GM21526 (cell line): ENCODE measurements at regions not wholly inside any gene's neighbourhood (a gene's known extent, or its start where the extent isn't known, plus 50 kb on each side); places are given as distances from the start of the nearest gene placed in this dataset.
"Not testable (repeated sequence)": the region's sequence is repeated elsewhere in the genome, so short reads cannot be mapped to it uniquely, and the experiment has no call there.

Source experiments
- ATAC-seq: cut with Tn5 transposase; IDR thresholded peaks from one replicate; pipeline ENCODE4 v1.9.1; 2021; ENCODE audit warnings: moderate library complexity; ENCODE audit not compliant: unreplicated experiment, low FRiP score

DNA sequence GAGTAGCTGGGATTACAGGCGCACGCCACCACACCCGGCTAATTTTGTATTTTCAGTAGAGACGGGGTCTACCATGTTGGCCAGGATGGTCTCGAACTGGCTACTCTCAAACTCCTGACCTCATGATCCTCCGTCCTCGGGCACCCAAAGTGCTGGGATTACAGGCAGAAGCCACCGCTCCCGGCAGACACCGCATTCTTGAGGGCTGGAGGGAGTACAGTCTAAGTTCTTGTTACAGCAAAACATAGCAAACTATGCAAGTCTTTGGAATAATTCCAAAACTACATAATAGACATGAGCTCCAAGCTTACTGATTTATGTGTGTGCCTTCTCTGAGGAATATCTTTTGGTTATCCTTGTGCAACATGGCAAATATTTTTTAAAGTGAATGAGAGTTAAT lies 299.1 kb upstream of the ZNF658 start:
- ATAC-seq, result not testable (repeated sequence)

DNA sequence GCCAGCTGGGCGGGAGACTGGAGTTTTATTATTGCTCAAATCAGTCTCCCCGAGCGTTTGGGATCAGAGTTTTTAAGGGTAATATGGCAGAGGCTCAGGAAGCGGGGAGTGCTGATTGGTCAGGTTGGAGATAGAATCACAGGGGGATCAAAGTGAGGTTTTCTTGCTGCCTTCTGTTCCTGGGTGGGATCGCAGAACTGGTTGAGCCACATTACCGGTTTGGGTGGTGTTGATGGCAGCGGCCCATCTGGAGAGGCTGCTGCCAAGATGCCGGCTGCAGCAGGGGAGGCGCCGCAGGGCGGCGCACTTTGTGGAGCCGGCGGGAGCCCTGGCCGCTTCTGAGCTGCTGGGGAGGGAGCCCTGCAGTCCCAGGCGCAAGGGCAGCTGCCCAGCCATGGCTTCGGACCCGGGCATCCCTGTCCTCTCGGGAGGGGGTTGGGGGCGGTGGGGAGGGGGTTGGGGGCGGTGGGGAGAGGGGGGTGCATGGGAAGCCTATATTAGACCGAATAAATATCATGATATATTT lies 268.9 kb upstream of the ZNF658 start:
- not testable (repeated sequence) for ATAC-seq

DNA sequence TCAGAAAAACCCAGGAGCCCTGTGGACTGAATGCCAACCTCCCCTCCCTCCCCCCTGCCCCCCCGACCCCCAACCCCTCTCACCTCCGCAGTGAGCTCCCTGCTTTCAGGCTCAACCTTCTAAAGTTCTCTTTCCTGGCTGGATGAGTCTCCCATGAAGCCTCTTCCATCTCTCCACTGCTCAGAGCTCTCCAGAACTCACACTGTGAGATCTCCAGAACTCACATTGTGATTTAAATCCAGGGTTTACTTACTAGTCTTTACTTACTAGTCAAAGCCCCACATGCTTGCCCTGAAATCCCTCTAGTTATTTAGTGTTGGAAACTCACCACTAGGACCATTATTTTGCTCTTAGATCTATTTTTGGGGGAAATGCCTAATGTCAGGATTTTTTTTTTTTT lies 252.8 kb upstream of the ZNF658 start:
- not testable (repeated sequence) for ATAC-seq

DNA sequence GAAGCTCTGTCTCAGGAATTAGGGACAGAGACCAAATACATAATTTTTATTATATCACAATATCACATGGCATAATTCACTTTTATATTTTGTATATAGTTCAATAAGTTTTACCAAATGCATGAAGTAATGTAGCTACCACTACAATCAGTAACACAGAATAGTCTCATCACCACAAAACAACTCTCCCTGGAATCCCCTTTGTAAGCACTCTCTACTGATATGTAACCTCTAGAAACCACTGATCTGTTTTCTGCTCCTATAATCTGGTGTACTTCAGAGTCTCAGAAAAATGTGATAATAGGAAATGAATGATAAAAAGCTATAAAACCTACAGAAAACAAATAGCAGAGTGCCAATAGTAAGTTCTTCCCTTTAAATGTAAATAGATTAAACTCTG lies 210.3 kb upstream of the ZNF658 start:
- not testable (repeated sequence) for ATAC-seq

DNA sequence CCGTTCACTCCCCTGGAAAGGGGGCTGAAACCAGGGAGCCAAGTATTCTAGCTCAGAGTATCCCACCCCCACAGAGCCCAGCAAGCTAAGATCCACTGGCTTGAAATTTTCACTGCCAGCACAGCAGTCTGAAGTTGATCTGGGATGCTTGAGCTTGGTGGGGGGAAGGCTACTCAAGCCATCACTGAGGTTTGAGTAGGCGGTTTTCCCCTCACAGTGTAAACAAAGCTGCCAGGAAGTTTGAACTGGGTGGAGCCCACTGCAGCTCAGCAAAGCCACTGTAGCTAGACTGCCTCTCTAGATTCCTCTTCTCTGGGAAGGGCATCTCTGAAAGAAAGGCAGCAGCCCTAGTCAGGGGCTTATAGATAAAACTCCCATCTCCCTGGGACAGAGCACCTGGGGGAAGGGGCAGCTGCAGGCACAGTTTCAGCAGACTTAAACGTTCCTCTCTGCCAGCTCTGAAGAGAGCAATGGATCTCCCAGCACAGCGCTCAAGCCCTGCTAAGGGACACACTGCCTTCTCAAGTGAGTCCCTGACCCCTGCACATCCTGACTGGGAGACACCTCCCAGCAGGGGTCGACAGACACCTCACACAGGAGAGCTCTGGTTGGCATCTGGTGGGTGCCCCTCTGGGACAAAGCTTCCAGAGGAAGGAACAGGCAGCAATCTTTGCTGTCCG lies 204.8 kb upstream of the ZNF658 start:
- not testable (repeated sequence) for ATAC-seq

DNA sequence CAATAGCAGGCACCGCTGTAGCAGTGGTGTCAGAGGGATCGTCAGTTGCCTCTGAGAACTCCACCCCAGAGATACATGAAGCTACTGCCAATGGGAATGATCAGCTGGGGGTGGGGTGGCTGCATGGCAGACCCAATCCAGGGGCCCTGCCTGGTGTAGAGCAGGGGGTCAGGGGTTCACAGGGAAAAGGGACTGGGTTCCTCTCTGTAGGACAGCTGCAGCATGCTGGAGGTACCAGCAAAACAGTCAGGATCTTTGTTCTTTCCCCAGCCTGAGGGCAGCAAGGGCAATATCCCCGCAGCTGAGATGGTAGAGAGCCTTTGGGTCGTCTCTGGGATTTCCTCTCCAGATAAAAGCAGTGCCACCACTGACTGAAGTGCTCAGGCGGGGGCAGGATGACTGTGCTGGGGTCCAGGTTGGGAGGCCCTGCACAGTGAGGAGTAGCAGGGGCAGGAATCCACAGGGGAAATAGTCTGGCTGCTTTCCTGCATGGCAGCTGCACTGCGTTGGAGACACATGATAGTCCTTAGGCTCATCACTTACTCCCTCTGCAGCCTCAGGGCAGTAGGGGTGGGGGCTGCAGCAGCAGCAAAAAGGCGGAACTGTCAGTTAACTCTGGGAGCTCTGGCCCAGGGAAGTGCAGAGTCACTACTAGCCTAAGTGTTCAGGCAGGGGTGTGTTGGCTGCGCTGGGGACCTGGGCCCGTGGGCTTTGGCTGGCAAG lies 203.0 kb upstream of the ZNF658 start:
- not testable (repeated sequence) for ATAC-seq

DNA sequence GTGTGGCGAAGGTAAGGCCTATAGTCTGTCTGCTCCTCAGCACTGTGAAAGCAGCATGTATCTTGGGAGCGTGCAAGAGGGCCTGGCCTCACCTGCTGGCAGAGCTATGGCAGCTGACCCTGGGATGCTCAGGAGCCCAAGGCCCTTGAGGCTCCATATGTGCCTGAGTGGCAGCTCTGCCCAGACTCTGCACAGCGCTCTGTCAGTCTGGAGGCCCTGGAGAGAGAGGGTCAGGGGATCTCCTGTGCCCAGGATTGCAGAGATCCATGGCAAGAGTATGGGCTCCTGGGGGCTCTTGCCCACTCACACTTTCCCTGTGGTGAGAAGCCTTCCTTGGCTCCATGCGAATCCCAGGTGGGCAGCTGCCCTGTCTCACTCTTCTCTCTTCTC lies 202.5 kb upstream of the ZNF658 start:
- ATAC-seq, result not testable (repeated sequence)

DNA sequence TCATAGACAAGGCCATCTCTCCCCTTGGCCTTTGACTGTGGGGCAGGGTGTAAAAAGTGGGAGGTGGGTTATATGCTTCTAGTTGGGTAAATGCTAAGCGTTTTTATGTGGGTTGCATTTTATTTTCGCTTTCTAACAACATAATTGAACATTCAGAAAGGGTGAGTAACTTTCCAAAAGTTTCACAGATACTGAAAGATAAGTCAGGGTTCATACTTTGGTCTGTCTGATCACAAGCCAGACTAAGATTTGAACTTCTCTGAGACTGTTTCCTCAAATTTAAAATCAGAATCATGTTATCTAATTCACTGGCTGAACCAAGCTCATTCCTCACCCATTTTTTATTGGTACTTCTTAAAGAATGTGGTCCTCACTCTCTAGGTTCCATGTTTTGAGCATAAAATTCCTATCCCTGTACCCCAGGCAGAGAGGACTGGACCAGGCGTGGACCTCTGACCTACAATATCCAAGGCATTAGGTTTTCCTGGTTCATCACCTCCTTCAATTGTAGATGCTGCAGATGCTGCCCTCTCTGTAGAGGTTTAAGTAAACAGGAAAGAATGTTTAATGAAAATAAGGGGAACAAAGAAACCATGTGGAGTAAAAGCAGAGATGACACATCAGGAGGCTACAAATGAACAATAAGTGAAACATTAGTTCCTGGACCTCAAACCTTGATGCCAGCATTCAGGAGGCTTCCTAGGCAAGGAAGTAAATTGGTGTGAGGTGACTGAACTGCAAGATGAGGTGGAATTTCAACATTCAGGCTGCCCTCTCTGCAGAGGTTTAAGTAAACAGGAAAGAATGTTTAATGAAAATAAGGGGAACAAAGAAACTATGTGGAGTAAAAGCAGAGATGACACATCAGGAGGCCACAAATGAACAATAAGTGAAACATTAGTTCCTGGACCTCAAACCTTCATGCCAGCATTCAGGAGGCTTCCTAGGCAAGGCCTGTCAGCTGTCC lies 198.8 kb upstream of the ZNF658 start:
- ATAC-seq, result not testable (repeated sequence)

DNA sequence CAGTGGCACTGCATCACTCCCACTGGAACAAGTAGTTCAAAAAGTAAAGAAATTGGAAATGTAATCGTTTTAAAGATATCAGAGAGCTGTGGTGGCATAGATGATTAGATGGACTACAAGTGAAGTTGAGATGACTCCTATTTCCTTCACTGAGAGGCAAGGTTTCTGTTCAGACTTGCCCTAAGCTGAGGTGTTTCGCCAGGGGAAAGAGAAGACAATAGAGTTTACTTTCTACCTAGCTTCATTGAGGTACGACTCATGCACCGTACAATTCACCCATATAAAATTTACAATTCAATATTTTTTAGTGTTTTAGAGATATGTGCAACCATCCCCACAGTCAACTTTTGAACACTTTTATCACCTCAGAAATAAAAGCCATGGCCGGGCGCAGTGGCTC lies 189.0 kb upstream of the ZNF658 start:
- not testable (repeated sequence) for ATAC-seq

DNA sequence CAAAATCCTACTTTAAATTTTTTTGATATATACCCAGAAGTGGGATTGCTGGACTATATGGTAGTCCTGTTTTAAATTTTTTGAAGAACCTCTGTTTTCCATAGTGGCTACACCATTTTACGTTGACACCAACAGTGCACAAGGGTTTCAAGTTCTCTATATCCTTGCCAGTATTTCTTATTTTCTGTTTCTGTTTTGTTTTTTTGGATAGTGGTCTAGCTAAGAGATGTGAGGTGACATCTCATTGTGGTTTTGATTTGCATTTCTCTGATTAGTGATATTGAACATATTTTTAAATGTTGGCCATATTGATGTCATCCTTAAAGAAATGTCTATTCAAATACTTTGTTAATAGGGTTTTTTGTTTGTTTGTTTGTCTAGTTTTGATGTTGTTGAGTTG lies 187.7 kb upstream of the ZNF658 start:
- ATAC-seq, result peak; percentile 44

DNA sequence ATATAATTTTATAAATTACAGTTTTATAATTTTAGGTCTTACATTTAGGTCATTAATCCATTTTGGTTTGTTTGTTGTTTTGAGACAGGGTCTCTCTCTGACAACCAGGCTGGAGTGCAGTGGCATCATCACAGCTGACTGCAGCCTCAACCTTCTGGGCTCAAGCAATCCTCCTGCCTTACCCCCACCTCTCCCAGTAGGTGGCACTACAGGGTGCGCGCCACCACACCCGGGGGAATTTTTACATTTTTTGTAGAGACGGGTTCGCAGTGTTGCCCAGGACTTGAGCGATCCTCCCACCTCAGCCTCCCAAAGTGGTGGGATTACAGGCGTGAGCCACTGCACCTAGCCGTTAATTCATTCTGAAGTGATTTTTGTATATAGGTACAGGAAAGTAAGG lies 187.0 kb upstream of the ZNF658 start:
- not testable (repeated sequence) for ATAC-seq

DNA sequence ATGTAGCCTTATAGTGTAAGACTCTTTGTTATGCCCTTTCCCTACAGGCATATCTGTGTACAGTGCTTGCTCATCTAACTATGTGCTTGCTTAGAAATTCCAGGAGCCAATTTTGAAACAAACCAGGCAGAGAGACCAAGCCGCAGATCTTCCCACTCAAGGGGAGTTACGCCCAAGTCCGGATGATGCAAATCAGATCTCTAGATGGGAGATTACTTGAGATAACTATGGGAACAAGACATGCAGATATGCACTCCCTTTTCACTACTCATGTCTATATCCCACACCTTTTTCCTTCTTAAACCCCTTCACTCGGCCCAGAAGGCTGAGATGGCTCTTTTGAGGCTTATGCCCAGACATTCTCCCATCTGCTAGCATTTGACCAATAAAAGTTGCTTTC lies 179.7 kb upstream of the ZNF658 start:
- not testable (repeated sequence) for ATAC-seq

DNA sequence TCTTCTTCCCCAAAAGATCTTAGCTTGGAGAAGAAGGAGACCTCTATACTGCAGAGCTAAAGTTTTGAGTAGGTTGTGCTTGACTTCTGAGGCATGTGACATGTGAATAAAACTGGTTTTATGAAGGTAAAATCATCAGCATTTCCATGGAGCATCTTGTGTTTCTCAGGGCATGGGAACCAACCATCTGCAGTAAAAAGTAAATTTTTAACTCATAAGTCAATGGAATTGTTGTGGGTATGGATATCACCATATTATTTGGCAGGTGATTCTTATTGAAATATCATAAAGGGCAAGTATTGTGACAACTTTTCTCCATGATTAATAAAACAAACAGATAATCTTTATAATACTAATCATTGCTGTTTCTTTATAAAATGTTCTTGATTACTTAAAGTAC lies 173.0 kb upstream of the ZNF658 start:
- ATAC-seq, result not testable (repeated sequence)

DNA sequence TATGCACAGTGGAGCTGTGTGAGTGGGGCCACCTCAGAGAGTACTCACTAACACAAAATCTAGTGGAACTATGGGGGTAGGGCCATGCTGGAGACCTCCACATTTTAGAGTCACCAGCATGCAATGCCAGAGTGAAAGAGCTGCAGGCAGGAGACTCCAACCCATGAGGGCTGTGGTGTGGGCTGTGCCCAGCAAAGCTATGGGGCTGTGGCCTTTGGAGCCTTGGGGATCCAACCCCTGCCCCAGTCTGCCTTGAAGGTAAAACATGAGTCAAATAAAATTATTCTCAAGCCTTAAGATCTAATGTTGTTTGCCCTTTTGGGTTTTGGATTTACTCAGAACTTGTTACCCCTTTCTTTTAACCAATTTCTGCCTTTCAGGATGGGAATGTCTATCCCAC lies 163.8 kb upstream of the ZNF658 start:
- ATAC-seq, result not testable (repeated sequence)

DNA sequence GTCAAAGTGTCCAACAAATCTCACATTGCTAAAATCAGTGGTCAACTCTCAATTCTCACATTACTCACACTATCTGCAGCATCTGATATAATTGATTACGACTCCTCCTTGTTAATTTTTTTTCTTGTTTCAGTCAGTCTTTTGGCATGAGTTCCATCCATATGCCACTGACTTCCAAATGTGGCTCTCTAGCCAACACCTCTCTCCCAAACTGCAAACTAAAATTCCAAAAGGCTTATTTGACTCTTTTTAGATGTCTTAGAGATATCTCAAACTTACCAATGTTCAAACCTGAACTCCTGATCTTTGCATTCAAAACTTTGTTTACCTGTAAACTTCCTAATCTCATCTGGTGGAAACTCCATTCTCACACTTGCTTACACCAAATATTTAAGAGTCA lies 162.1 kb upstream of the ZNF658 start:
- ATAC-seq, result not testable (repeated sequence)

DNA sequence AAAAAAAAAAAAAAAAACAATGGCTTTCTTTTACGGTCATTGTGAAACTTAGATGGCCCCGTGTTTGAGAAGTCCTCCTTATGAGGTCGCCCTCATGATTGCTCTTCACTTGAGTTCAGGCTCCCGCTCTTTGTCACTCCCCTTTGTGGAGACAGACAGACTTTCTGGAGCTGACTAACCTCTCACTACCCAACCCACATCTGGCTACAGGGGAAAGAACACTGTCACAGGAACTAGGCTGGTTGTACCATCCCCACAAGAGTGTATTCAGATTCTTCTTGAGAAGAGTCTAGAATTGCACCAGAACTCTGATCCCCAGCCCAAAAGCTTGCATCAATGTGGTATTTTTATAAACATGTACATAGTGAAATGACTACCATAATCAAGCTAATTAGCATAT lies 160.4 kb upstream of the ZNF658 start:
- not testable (repeated sequence) for ATAC-seq

DNA sequence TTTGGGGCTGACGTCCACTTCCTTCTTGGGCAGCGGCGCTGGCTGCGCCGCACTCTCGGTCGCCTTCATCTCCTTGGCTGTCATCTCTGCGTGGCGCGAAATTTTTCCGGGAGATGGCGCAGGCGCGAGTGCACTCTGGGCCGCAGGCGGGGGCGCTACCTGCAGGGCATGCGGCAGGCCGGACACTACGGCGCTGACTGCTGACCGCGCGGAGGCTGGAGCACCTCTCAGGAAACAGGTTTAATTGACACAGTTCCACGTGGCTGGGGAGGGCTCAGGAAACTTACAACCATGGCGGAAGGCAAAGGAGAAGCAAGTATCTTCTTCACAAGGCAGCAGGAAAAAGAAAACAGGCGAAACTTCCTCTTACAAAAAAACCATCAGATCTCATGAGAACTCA lies 154.7 kb upstream of the ZNF658 start:
- ATAC-seq, result not testable (repeated sequence)

DNA sequence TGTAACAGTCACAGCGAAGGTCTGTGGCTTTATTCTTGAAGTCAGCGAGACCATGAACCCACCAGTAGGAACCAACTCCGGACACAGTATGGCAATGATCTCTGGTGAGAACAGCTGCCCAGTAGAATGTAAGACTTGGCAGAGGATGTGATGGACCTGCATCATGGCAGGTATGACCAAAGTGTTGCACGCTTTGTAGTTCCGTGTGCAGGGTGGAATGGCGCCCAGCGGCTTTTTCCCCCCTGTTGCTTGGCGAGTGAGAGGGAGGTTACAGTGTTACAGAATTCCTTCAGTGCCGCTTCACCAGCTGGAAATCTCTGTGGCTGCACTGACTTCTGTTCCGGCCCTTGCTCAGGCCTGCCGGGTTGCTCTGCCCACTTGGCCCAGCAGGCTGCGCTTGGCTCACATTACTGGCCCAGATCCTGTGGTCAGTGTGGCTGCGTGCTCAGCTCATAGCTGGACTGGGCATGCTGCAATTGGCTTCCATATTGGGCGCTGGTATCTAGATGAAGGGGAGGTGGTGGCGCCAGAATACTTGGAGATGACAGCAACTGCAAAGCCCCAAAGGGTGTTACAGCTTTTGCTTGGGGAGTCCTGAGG lies 148.1 kb upstream of the ZNF658 start:
- not testable (repeated sequence) for ATAC-seq

DNA sequence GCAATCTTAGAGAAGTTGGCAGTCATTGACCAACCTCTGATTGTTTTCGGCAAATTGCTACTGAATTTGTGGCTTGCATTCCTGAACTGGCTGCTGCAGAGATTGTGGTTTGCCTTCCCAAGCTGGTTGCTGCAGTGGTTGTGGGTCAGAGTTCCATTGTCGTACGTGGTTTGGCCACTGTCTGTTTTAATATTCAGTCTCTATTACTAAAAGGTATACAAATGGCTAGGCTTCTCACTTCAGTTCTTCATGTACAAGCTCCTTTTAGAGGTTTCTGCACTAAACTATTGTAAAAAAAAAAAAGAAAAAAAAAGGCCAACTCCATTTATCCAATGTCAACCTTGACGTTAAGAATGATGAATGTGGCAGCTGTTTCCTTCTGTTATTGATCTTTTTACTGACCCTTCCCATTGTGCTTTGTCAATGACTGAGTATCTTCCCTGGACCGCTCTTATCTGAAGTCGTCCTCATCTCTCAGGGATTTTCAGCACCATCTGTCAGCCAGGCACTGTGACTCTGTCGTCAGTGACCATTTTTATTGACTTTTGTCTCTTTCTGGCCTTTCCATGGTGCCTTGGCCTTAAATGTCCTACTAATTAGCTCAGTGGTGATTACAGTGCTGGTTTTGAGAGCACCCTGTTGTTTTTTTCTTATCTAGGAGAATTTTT lies 140.6 kb upstream of the ZNF658 start:
- ATAC-seq, result not testable (repeated sequence)
